ENCODE measurements at regions not wholly inside any gene's neighbourhood (a gene's known extent, or its start where the extent isn't known, plus 50 kb on each side); places are given as distances from the start of the nearest gene placed in this dataset.
"Not testable (repeated sequence)": the region's sequence is repeated elsewhere in the genome, so short reads cannot be mapped to it uniquely, and the experiment has no call there.

- not testable (repeated sequence) for H3K9ac ChIP-seq (ENCODE audit: low read length); H3K27me3 ChIP-seq (ENCODE audit: control insufficient read depth, insufficient read depth, low read length); H3K9me3 ChIP-seq (ENCODE audit: control insufficient read depth, low read length); H3K4me1 ChIP-seq (ENCODE audit: control insufficient read depth, insufficient read depth, low read length); H3K36me3 ChIP-seq (ENCODE audit: control insufficient read depth, insufficient read depth, low read length); H3K4me3 ChIP-seq (ENCODE audit: low read length)
These were observed 148.3 kb upstream of the C1QTNF3 start for GRCh38 chr5:34191279-34191744.

GRCh38 chr5:34192064-34192922 lies 149.3 kb upstream of the C1QTNF3 start:
- H3K4me3 ChIP-seq (ENCODE audit: low read length); H3K36me3 ChIP-seq (ENCODE audit: control insufficient read depth, insufficient read depth, low read length); H3K4me1 ChIP-seq (ENCODE audit: control insufficient read depth, insufficient read depth, low read length); H3K9ac ChIP-seq (ENCODE audit: low read length); H3K9me3 ChIP-seq (ENCODE audit: control insufficient read depth, low read length); H3K27me3 ChIP-seq (ENCODE audit: control insufficient read depth, insufficient read depth, low read length): not testable (repeated sequence)

DNA sequence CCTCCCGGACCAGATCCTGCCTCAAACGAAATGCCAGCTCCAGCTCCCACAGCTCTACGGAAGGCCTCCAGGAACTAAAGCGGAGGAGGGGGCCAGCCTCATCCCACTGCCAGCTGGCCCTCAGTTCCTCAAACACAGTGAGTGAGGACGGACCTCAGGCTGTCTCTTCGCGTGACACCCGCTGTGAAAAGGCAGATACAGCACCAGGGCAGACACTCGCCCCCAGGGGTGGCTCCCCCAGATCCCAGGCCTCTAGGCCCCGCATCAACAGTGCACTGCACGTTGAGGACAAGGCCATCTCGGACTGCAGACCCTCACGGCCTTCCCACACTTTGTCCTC lies 149.9 kb upstream of the C1QTNF3 start:
- not testable (repeated sequence) for H3K36me3 ChIP-seq (ENCODE audit: control insufficient read depth, insufficient read depth, low read length); H3K4me1 ChIP-seq (ENCODE audit: control insufficient read depth, insufficient read depth, low read length); H3K27me3 ChIP-seq (ENCODE audit: control insufficient read depth, insufficient read depth, low read length); H3K9ac ChIP-seq (ENCODE audit: low read length); H3K9me3 ChIP-seq (ENCODE audit: control insufficient read depth, low read length); H3K4me3 ChIP-seq (ENCODE audit: low read length)

- not testable (repeated sequence) for H3K4me1 ChIP-seq (ENCODE audit: control insufficient read depth, insufficient read depth, low read length); H3K9ac ChIP-seq (ENCODE audit: low read length); H3K27me3 ChIP-seq (ENCODE audit: control insufficient read depth, insufficient read depth, low read length); H3K4me3 ChIP-seq (ENCODE audit: low read length); H3K36me3 ChIP-seq (ENCODE audit: control insufficient read depth, insufficient read depth, low read length); H3K9me3 ChIP-seq (ENCODE audit: control insufficient read depth, low read length)
These were observed 150.3 kb upstream of the C1QTNF3 start for GRCh38 chr5:34193297-34193696.

GRCh38 chr5:34193804-34194203 lies 150.8 kb upstream of the C1QTNF3 start:
- not testable (repeated sequence) for H3K27me3 ChIP-seq (ENCODE audit: control insufficient read depth, insufficient read depth, low read length); H3K36me3 ChIP-seq (ENCODE audit: control insufficient read depth, insufficient read depth, low read length); H3K4me1 ChIP-seq (ENCODE audit: control insufficient read depth, insufficient read depth, low read length); H3K9ac ChIP-seq (ENCODE audit: low read length); H3K4me3 ChIP-seq (ENCODE audit: low read length); H3K9me3 ChIP-seq (ENCODE audit: control insufficient read depth, low read length)

GRCh38 chr5:34196091-34196490 lies 153.1 kb upstream of the C1QTNF3 start:
- H3K27me3 ChIP-seq (ENCODE audit: control insufficient read depth, insufficient read depth, low read length); H3K9ac ChIP-seq (ENCODE audit: low read length); H3K36me3 ChIP-seq (ENCODE audit: control insufficient read depth, insufficient read depth, low read length): not testable (repeated sequence)

DNA sequence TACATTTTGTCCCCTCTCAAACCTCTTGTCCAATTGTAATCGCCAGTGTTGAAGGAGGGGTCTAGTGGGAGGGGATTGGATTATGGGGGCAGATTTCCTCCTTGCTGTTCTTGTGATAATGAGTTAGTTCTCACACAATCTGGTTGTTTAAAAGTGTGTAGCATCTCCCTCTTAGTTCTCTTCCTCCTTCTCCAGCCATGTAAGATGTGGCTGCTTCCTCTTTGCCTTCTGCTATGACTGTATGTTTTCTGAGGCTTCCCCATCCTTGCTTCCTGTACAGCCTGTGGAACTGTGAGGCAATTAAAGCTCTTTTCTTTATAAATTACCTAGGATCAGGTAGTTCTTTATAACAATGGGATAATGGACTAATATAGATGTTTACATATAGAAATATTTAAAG lies 162.3 kb upstream of the C1QTNF3 start:
- not testable (repeated sequence) for H3K27me3 ChIP-seq (ENCODE audit: control insufficient read depth, insufficient read depth, low read length); H3K9me3 ChIP-seq (ENCODE audit: control insufficient read depth, low read length); H3K4me1 ChIP-seq (ENCODE audit: control insufficient read depth, insufficient read depth, low read length); H3K9ac ChIP-seq (ENCODE audit: low read length); H3K4me3 ChIP-seq (ENCODE audit: low read length); H3K36me3 ChIP-seq (ENCODE audit: control insufficient read depth, insufficient read depth, low read length)

More at GRCh38 chr5:34196091-34196490, 153.1 kb upstream of the C1QTNF3 start:
- H3K4me3 ChIP-seq (ENCODE audit: low read length); H3K9me3 ChIP-seq (ENCODE audit: control insufficient read depth, low read length); H3K4me1 ChIP-seq (ENCODE audit: control insufficient read depth, insufficient read depth, low read length): not testable (repeated sequence)

GRCh38 chr5:34217386-34217785 lies 174.4 kb upstream of the C1QTNF3 start:
- not testable (repeated sequence) for H3K36me3 ChIP-seq (ENCODE audit: control insufficient read depth, insufficient read depth, low read length); H3K9ac ChIP-seq (ENCODE audit: low read length); H3K9me3 ChIP-seq (ENCODE audit: control insufficient read depth, low read length); H3K4me3 ChIP-seq (ENCODE audit: low read length); H3K4me1 ChIP-seq (ENCODE audit: control insufficient read depth, insufficient read depth, low read length); H3K27me3 ChIP-seq (ENCODE audit: control insufficient read depth, insufficient read depth, low read length)

- not testable (repeated sequence) for H3K4me3 ChIP-seq (ENCODE audit: low read length); H3K27me3 ChIP-seq (ENCODE audit: control insufficient read depth, insufficient read depth, low read length); H3K4me1 ChIP-seq (ENCODE audit: control insufficient read depth, insufficient read depth, low read length); H3K9ac ChIP-seq (ENCODE audit: low read length); H3K36me3 ChIP-seq (ENCODE audit: control insufficient read depth, insufficient read depth, low read length); H3K9me3 ChIP-seq (ENCODE audit: control insufficient read depth, low read length)
These were observed 178.5 kb upstream of the C1QTNF3 start for GRCh38 chr5:34221329-34222073.

DNA sequence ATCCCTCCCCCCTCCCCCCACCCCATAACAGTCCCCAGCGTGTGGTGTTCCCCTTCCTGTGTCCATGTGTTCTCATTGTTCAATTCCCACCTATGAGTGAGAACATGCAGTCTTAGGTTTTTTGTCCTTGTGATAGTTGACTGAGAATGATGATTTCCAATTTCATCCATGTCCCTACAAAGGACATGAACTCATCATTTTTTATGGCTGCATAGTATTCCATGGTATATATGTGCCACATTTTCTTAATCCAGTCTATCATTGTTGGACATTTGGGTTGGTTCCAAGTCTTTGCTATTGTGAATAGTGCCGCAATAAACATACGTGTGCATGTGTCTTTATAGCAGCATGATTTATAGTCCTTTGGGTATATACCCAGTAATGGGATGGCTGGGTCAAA lies 180.1 kb upstream of the C1QTNF3 start:
- H3K9me3 ChIP-seq (ENCODE audit: control insufficient read depth, low read length); H3K27me3 ChIP-seq (ENCODE audit: control insufficient read depth, insufficient read depth, low read length); H3K4me3 ChIP-seq (ENCODE audit: low read length); H3K9ac ChIP-seq (ENCODE audit: low read length); H3K36me3 ChIP-seq (ENCODE audit: control insufficient read depth, insufficient read depth, low read length); H3K4me1 ChIP-seq (ENCODE audit: control insufficient read depth, insufficient read depth, low read length): not testable (repeated sequence)

DNA sequence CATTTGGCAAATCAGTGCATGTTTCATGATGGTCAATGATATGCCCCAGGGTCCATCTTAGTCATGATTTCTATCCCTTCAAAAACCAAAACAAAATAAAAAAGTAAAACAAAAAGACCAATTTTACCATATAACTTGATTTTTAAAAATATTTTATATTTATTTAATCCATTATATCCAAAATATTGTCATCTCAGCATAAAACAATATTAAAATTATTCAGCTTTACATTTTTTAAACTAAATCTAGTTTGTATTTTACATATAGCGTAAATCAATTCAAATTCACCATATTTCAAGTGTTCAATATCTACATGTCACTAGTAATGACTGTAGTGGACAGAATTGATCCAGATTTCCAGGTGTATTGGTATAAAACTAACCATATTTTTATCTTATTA lies 187.4 kb upstream of the C1QTNF3 start:
- not testable (repeated sequence) for H3K36me3 ChIP-seq (ENCODE audit: control insufficient read depth, insufficient read depth, low read length); H3K4me3 ChIP-seq (ENCODE audit: low read length); H3K27me3 ChIP-seq (ENCODE audit: control insufficient read depth, insufficient read depth, low read length); H3K4me1 ChIP-seq (ENCODE audit: control insufficient read depth, insufficient read depth, low read length); H3K9ac ChIP-seq (ENCODE audit: low read length); H3K9me3 ChIP-seq (ENCODE audit: control insufficient read depth, low read length)

GRCh38 chr5:34243802-34244201 lies 200.8 kb upstream of the C1QTNF3 start:
- not testable (repeated sequence) for H3K4me3 ChIP-seq (ENCODE audit: low read length); H3K27me3 ChIP-seq (ENCODE audit: control insufficient read depth, insufficient read depth, low read length); H3K36me3 ChIP-seq (ENCODE audit: control insufficient read depth, insufficient read depth, low read length)

More at GRCh38 chr5:34243802-34244201, 200.8 kb upstream of the C1QTNF3 start:
- H3K9me3 ChIP-seq (ENCODE audit: control insufficient read depth, low read length); H3K4me1 ChIP-seq (ENCODE audit: control insufficient read depth, insufficient read depth, low read length); H3K9ac ChIP-seq (ENCODE audit: low read length): not testable (repeated sequence)
